ENCODE measurements at regions not wholly inside any gene's neighbourhood (a gene's known extent, or its start where the extent isn't known, plus 50 kb on each side); places are given as distances from the start of the nearest gene placed in this dataset.

- H3K36me3 ChIP-seq (ENCODE audit: control insufficient read depth in 3 of 3, insufficient read depth in 2 of 3, low read depth in 1 of 3, low read length in 3 of 3): no peaks in the 10 kb centered on the region
- H3K9me3 ChIP-seq (ENCODE audit: control insufficient read depth in 2 of 2, insufficient read depth in 1 of 2, low read depth in 1 of 2, low read length in 1 of 2): no peaks in the 10 kb centered on the region
- no peak overlapping the region for H3K27ac ChIP-seq (ENCODE audit: low read depth in 1 of 3, low read length in 2 of 3)
- DNase-seq (no peak), FAIRE-seq (no peak)
- H3K4me3 ChIP-seq (ENCODE audit: low read depth in 1 of 3, low read length in 3 of 3): no peak overlapping the region
- no peaks in the 10 kb centered on the region for H3K4me1 ChIP-seq (ENCODE audit: control insufficient read depth in 3 of 3, insufficient read depth in 2 of 3, low read depth in 1 of 3, low read length in 2 of 3)
- WGBS, 3 donors: 84 to 88% (median 86%) methylated on average over 3 of the region's 3 CpGs
- H3K27me3 ChIP-seq (ENCODE audit: control insufficient read depth in 3 of 3, insufficient read depth in 3 of 3, low read length in 3 of 3): no peaks in the 10 kb centered on the region
Measured at GRCh38 chr2:215746887-215747615, 266.3 kb downstream of the MREG start.

GRCh38 chr2:215746226-215746886 is 267.0 kb downstream of the MREG start:
- Histone ChIP-seq H3K27me3 (ENCODE audit: control insufficient read depth in 3 of 3, insufficient read depth in 3 of 3, low read length in 3 of 3) (no peaks in the 10 kb centered on the region), H3K4me3 (ENCODE audit: low read depth in 1 of 3, low read length in 3 of 3) (no peak overlapping the region), H3K9me3 (ENCODE audit: control insufficient read depth in 2 of 2, insufficient read depth in 1 of 2, low read depth in 1 of 2, low read length in 1 of 2) (no peaks in the 10 kb centered on the region), H3K27ac (ENCODE audit: low read depth in 1 of 3, low read length in 2 of 3) (no peak overlapping the region), H3K36me3 (ENCODE audit: control insufficient read depth in 3 of 3, insufficient read depth in 2 of 3, low read depth in 1 of 3, low read length in 3 of 3) (no peaks in the 10 kb centered on the region), H3K4me1 (ENCODE audit: control insufficient read depth in 3 of 3, insufficient read depth in 2 of 3, low read depth in 1 of 3, low read length in 2 of 3) (no peaks in the 10 kb centered on the region)
- no peak for DNase-seq
- FAIRE-seq: no peak
- 63 to 72% (median 67%) methylated on average over 9 of the region's 9 CpGs for WGBS, 3 donors

GRCh38 chr2:215745331-215745730 is 268.0 kb downstream of the MREG start:
- DNase-seq (no peak), FAIRE-seq (no peak)
- Histone ChIP-seq H3K36me3 (ENCODE audit: control insufficient read depth in 3 of 3, insufficient read depth in 2 of 3, low read depth in 1 of 3, low read length in 3 of 3) (no peaks in the 10 kb centered on the region), H3K27me3 (ENCODE audit: control insufficient read depth in 3 of 3, insufficient read depth in 3 of 3, low read length in 3 of 3) (no peaks in the 10 kb centered on the region), H3K4me3 (ENCODE audit: low read depth in 1 of 3, low read length in 3 of 3) (no peak overlapping the region), H3K4me1 (ENCODE audit: control insufficient read depth in 3 of 3, insufficient read depth in 2 of 3, low read depth in 1 of 3, low read length in 2 of 3) (no peaks in the 10 kb centered on the region), H3K27ac (ENCODE audit: low read depth in 1 of 3, low read length in 2 of 3) (no peak overlapping the region), H3K9me3 (ENCODE audit: control insufficient read depth in 2 of 2, insufficient read depth in 1 of 2, low read depth in 1 of 2, low read length in 1 of 2) (no peaks in the 10 kb centered on the region)
- 82 to 86% (median 85%) methylated on average over 2 of the region's 2 CpGs for WGBS, 3 donors

- H3K36me3 ChIP-seq (ENCODE audit: control insufficient read depth in 3 of 3, insufficient read depth in 2 of 3, low read depth in 1 of 3, low read length in 3 of 3): no peaks in the 10 kb centered on the region
- no peaks in the 10 kb centered on the region for H3K9me3 ChIP-seq (ENCODE audit: control insufficient read depth in 2 of 2, insufficient read depth in 1 of 2, low read depth in 1 of 2, low read length in 1 of 2)
- H3K27ac ChIP-seq (ENCODE audit: low read depth in 1 of 3, low read length in 2 of 3): no peak overlapping the region
- DNase-seq: no peak
- FAIRE-seq: no peak
- H3K4me3 ChIP-seq (ENCODE audit: low read depth in 1 of 3, low read length in 3 of 3): no peak overlapping the region
- H3K27me3 ChIP-seq (ENCODE audit: control insufficient read depth in 3 of 3, insufficient read depth in 3 of 3, low read length in 3 of 3): no peaks in the 10 kb centered on the region
- WGBS, 3 donors: 83 to 90% (median 84%) methylated on average over 4 of the region's 4 CpGs
- no peaks in the 10 kb centered on the region for H3K4me1 ChIP-seq (ENCODE audit: control insufficient read depth in 3 of 3, insufficient read depth in 2 of 3, low read depth in 1 of 3, low read length in 2 of 3)
Measured at GRCh38 chr2:215744514-215744913, 268.8 kb downstream of the MREG start.

GRCh38 chr2:215743066-215743465 is 270.3 kb downstream of the MREG start:
- FAIRE-seq (no peak), DNase-seq (no peak)
- no peaks in the 10 kb centered on the region for H3K36me3 ChIP-seq (ENCODE audit: control insufficient read depth in 3 of 3, insufficient read depth in 2 of 3, low read depth in 1 of 3, low read length in 3 of 3)
- H3K9me3 ChIP-seq (ENCODE audit: control insufficient read depth in 2 of 2, insufficient read depth in 1 of 2, low read depth in 1 of 2, low read length in 1 of 2): no peaks in the 10 kb centered on the region
- H3K27me3 ChIP-seq (ENCODE audit: control insufficient read depth in 3 of 3, insufficient read depth in 3 of 3, low read length in 3 of 3): no peaks in the 10 kb centered on the region
- H3K4me1 ChIP-seq (ENCODE audit: control insufficient read depth in 3 of 3, insufficient read depth in 2 of 3, low read depth in 1 of 3, low read length in 2 of 3): no peaks in the 10 kb centered on the region
- no peak overlapping the region for H3K27ac ChIP-seq (ENCODE audit: low read depth in 1 of 3, low read length in 2 of 3)
- H3K4me3 ChIP-seq (ENCODE audit: low read depth in 1 of 3, low read length in 3 of 3): no peak overlapping the region

GRCh38 chr2:215742021-215742420 is 271.3 kb downstream of the MREG start:
- 71 to 89% (median 72%) methylated on average over 2 of the region's 2 CpGs for WGBS, 3 donors
- Histone ChIP-seq H3K9me3 (ENCODE audit: control insufficient read depth in 2 of 2, insufficient read depth in 1 of 2, low read depth in 1 of 2, low read length in 1 of 2) (no peaks in the 10 kb centered on the region), H3K27me3 (ENCODE audit: control insufficient read depth in 3 of 3, insufficient read depth in 3 of 3, low read length in 3 of 3) (no peaks in the 10 kb centered on the region), H3K4me1 (ENCODE audit: control insufficient read depth in 3 of 3, insufficient read depth in 2 of 3, low read depth in 1 of 3, low read length in 2 of 3) (no peaks in the 10 kb centered on the region), H3K27ac (ENCODE audit: low read depth in 1 of 3, low read length in 2 of 3) (no peak overlapping the region), H3K4me3 (ENCODE audit: low read depth in 1 of 3, low read length in 3 of 3) (no peak overlapping the region), H3K36me3 (ENCODE audit: control insufficient read depth in 3 of 3, insufficient read depth in 2 of 3, low read depth in 1 of 3, low read length in 3 of 3) (no peaks in the 10 kb centered on the region)
- DNase-seq (no peak), FAIRE-seq (no peak)

- Histone ChIP-seq H3K4me1 (ENCODE audit: control insufficient read depth in 3 of 3, insufficient read depth in 2 of 3, low read depth in 1 of 3, low read length in 2 of 3) (no peaks in the 10 kb centered on the region), H3K9me3 (ENCODE audit: control insufficient read depth in 2 of 2, insufficient read depth in 1 of 2, low read depth in 1 of 2, low read length in 1 of 2) (no peaks in the 10 kb centered on the region), H3K36me3 (ENCODE audit: control insufficient read depth in 3 of 3, insufficient read depth in 2 of 3, low read depth in 1 of 3, low read length in 3 of 3) (no peaks in the 10 kb centered on the region), H3K27me3 (ENCODE audit: control insufficient read depth in 3 of 3, insufficient read depth in 3 of 3, low read length in 3 of 3) (no peaks in the 10 kb centered on the region), H3K4me3 (ENCODE audit: low read depth in 1 of 3, low read length in 3 of 3) (no peak overlapping the region), H3K27ac (ENCODE audit: low read depth in 1 of 3, low read length in 2 of 3) (no peak overlapping the region)
- FAIRE-seq (no peak), DNase-seq (no peak)
- WGBS, 3 donors: 72 to 75% (median 73%) methylated on average over 6 of the region's 6 CpGs
Measured at GRCh38 chr2:215740071-215740470, 273.3 kb downstream of the MREG start.

GRCh38 chr2:215738351-215738750 is 275.0 kb downstream of the MREG start:
- Histone ChIP-seq H3K36me3 (ENCODE audit: control insufficient read depth in 3 of 3, insufficient read depth in 2 of 3, low read depth in 1 of 3, low read length in 3 of 3) (no peaks in the 10 kb centered on the region), H3K4me3 (ENCODE audit: low read depth in 1 of 3, low read length in 3 of 3) (no peak overlapping the region), H3K9me3 (ENCODE audit: control insufficient read depth in 2 of 2, insufficient read depth in 1 of 2, low read depth in 1 of 2, low read length in 1 of 2) (no peaks in the 10 kb centered on the region), H3K27ac (ENCODE audit: low read depth in 1 of 3, low read length in 2 of 3) (no peak overlapping the region), H3K4me1 (ENCODE audit: control insufficient read depth in 3 of 3, insufficient read depth in 2 of 3, low read depth in 1 of 3, low read length in 2 of 3) (no peaks in the 10 kb centered on the region), H3K27me3 (ENCODE audit: control insufficient read depth in 3 of 3, insufficient read depth in 3 of 3, low read length in 3 of 3) (no peaks in the 10 kb centered on the region)
- DNase-seq (no peak), FAIRE-seq (no peak)
- 82 to 96% (median 89%) methylated on average over 2 of the region's 2 CpGs for WGBS, 3 donors

- FAIRE-seq: no peak
- no peak overlapping the region for H3K27ac ChIP-seq (ENCODE audit: low read depth in 1 of 3, low read length in 2 of 3)
- DNase-seq: no peak
- no peaks in the 10 kb centered on the region for H3K9me3 ChIP-seq (ENCODE audit: control insufficient read depth in 2 of 2, insufficient read depth in 1 of 2, low read depth in 1 of 2, low read length in 1 of 2)
- no peaks in the 10 kb centered on the region for H3K4me1 ChIP-seq (ENCODE audit: control insufficient read depth in 3 of 3, insufficient read depth in 2 of 3, low read depth in 1 of 3, low read length in 2 of 3)
- H3K36me3 ChIP-seq (ENCODE audit: control insufficient read depth in 3 of 3, insufficient read depth in 2 of 3, low read depth in 1 of 3, low read length in 3 of 3): no peaks in the 10 kb centered on the region
- WGBS, 3 donors: 48 to 52% (median 50%) methylated on average over 3 of the region's 3 CpGs
- no peak overlapping the region for H3K4me3 ChIP-seq (ENCODE audit: low read depth in 1 of 3, low read length in 3 of 3)
- no peaks in the 10 kb centered on the region for H3K27me3 ChIP-seq (ENCODE audit: control insufficient read depth in 3 of 3, insufficient read depth in 3 of 3, low read length in 3 of 3)
Measured at GRCh38 chr2:215737477-215737876, 275.9 kb downstream of the MREG start.
